Suppressor macrophage (primary cell): ENCODE measurements at regions not wholly inside any gene's neighbourhood (a gene's known extent, or its start where the extent isn't known, plus 50 kb on each side); places are given as distances from the start of the nearest gene placed in this dataset.

Source experiments
- DNase-seq, 4 experiments: peaks; one replicate each; pipeline ENCODE4 v3.0.0-alpha.2; 2020 to 2022

DNA sequence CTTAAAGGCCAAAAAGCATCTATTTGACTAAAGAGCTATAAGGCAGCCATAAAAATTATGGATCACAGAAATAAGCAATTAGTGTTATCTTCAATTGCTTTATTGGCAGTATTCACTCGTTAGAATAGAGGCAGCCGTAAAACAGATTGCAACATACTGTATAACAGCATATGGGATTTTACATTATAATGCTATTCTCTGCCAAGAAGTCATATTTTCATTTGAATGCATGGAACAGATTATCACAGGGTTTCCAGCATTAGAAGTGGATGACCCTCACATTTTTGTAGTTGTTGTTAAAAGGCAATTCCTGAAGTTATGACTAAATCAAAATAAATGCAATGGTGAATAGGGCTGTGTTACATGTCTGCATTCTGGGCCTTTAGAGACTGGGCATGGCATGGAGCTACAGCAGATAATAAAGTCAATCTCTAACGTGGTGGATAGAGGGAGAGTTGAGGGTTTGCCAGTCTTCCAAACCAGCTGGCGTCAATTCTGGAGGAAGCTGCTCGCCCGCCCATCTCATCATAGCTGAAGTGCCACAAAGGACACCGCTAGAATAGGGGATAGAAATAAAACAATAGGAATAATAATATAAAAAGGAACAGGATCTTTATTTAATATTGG lies 155.4 kb upstream of the VRK2 start:
- no peak for DNase-seq

DNA sequence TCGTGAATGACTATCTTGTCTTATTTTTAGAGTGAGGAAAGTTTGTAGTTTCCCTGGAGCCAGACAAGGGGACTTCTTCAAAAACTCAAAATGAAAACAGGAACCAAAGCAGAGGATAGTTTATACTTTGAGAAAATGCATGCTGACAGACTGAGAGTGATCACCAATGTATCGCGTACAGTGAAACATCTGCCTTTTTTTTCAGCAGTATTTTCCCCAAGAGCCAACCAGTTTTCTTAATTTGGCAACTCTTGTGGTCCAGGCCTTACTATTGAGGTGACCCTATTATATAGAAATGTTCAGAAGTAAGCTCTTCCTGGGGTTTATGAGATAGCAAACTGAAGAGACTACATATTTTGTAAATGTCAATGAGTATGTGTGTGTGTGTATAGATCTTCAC lies 153.7 kb upstream of the VRK2 start:
- peak; percentile 26 to 76 (median 50) for DNase-seq

DNA sequence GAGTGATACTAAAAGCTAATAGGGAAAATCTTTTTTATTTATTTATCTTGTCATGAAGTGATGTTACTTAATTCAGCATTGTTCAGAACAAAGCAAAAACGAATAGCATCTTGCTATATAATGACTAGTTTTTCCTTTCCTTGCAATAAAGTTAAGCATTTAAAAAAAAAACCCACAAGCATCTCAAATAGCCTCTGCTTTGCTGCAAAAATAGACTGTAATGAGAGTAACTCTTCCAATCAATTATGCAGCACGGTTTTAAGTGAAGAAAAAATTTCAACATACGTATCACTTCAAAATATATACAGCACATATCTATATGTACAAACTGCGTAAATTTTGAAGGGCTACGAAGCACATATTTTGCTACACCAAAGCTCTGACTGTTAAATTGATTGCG lies 153.3 kb upstream of the VRK2 start:
- DNase-seq: no peak

DNA sequence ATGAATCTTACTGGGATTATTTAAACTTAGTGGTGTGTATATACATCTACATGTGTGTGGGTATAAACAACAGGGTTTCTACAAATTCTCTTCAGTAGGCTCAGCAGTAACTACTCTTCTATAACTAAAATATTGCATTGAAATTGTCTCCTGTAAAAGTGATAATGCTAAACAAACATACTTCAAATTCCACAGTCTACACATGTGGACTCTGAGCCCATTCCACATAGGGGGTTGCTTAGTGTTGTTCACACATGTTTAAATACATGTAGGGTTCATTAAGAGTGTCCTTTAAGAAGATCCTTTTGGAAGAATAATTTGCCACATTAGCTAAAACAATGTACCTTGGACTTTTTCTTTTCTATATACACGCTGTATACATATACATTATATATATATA lies 152.8 kb upstream of the VRK2 start:
- no peak for DNase-seq

DNA sequence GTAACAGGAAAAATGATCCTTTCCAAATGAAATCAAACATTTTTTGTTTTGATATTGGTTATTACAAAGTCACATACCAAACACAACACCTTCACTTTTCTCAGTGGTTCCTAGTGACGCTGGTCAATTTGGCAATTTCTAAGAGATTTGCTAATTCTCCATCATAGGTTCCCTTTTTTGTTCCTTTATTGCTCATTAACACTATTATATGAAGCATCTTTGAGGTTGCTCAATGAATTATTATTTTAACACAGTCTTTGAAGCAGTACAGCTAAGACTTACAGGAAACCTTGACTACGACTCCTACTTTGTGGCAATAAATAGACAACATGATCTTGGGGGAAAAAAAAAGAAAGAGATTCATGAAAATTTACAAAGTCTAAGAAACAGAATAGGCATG lies 152.2 kb upstream of the VRK2 start:
- peak; percentile 8 to 68 (median 46) for DNase-seq

- no peak for DNase-seq
Measured at GRCh38 chr2:57897920-57898319, 148.7 kb upstream of the VRK2 start.

DNA sequence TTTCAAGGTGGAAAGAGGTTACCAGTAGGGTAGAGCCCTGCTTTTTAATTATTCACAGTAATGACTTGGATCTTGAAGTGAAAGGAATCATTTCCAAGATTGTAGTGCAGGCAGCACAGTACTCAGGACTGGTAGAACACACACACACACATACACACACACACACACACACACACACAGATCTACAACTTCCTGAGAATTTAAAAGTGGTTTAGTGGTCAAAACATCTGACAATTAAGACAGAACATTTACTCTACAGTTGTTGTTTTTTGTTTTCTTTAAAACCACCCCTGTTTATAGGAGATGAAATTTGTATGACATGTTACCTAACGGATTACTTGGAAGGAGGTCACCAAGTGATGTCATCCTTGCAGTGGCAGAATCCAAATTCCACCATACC lies 146.7 kb upstream of the VRK2 start:
- no peak for DNase-seq

- peak in 1 of 4 experiments; percentile 11 for DNase-seq
Measured at GRCh38 chr2:57902578-57902977, 144.0 kb upstream of the VRK2 start.

DNA sequence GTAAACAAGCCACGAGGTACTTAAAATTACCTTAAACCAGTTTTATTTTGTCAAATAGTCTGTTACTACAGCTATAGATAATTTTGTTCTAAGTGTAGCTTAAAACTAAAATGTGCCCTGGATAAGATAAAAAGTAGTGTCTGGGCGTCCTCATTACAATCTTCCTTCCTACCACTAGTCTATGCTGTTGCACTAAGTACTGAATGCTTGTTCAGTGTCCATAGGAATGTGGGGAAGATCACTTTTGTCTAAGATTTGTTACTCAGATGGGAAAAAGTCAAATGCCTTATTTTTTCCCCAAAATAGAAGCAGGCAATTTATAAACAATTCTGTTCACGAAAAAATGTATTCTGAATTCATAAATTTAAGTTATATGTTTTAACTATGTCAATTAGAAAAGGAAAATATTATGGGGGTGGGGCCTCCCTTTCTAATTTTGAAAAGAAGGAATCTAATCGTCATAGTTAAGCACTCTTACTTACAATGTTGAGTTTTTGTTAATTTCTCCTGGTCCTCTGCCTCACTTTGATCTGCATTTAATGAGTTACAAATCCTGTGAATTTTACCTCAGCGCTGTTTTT lies 140.4 kb upstream of the VRK2 start:
- peak; percentile 30 to 71 (median 47) for DNase-seq

DNA sequence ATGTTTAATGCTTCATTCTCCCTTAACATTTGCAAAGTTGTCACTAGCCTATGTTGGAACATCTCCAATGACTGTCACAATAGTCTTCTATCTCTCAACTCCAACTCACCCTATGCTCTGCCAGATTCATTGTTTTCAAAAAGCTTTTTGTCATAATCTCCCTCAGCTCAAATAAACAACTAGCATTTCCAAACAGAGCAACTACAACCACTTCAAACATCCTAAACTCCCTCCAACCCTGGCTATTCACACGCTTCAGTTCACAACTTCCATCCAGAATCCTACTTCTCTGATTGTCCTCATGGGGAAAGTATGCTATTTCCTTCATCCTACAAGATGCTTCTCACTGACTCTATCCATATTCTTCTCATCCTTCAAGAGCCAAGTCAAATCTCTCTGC lies 139.2 kb upstream of the VRK2 start:
- DNase-seq: no peak

GRCh38 chr2:57908736-57909161 lies 137.9 kb upstream of the VRK2 start:
- peak in 2 of 4 experiments; percentile 11 to 28 for DNase-seq

DNA sequence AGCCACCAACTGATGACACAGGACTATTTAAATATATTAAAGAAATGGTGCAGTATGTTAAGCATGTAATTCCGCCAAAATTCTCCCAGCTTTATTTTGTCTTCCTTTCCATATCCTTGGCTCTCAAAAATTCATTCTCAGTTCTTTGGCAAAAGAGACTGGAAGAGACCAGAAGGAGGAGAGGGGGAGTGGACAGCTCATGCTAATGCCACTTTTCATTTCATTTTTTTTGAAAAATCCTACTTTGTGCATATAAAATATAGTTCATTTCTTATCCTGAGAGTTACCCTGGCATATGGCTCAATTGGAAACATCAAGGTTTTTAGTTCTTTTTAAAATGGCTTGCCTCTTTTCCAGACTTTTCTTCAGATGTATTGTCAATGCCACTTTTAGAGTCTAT lies 128.5 kb upstream of the VRK2 start:
- DNase-seq: no peak

DNA sequence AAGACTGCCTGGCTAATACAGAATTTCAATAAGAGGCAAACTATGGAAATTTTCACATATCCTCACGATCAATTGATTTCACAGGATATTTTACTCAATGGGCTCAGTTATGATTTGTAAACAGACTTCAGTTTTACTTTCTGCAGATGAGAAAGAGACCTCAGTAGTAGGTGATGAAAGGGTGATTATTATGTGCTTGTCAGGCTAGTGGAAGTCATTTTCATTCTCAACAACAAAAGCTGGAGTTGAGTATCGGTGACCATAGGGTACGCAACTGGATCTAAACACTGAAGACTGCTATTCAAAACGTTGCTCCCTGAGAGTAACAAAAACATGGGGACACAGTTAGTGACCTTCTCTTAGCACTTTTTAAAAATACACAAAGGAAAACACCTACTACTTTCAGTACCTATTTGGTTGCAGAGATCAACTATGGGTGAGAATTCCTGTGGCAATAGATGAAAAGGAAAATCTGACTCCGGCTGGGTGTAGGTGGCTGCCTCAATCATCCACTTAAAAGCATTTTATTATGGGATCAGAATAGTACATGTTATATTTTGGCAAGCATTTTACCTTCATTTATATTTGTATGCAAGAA lies 126.2 kb upstream of the VRK2 start:
- no peak for DNase-seq

GRCh38 chr2:57934659-57935058 lies 111.9 kb upstream of the VRK2 start:
- DNase-seq: no peak

DNA sequence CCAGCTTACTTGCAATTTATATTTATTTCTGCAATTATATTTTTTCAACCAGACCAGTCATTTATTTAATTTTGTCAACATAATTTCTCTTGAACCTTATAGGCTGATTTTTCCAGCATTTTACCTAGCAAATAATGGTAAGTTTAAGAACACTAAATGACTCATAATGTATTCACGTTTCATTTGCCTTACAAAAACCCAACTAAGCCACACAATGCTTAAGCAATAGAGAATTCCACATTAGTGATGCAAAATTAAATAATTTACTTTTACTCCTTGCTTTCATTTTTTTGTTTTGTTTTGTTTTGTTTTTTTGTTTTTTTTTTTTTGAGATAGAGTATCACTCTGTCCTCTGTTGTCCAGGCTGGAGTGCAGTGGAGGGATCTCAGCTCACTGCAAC lies 110.4 kb upstream of the VRK2 start:
- DNase-seq: no peak

GRCh38 chr2:57937456-57937855 lies 109.2 kb upstream of the VRK2 start:
- DNase-seq: no peak

GRCh38 chr2:57941816-57942215 lies 104.8 kb upstream of the VRK2 start:
- DNase-seq: no peak

DNA sequence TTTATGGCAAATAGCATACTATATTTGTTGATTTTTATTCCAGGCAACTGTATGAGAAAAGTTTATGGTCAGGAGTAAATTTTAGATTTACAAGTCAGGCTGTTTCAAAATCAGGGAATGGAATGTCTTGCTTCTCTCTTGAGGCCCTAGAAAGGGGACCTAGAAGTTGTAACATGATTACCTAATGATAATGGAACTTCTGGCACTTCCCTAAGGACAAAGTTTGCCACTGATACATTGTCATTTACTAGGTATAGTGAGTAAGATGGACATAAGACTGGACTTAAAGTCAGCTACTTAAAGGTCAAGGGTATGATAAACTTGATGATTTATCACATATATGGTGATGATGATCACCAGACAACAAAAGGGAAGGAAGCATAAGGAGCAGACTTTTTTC lies 103.3 kb upstream of the VRK2 start:
- DNase-seq: no peak

- no peak for DNase-seq
Measured at GRCh38 chr2:57947398-57947797, 99.2 kb upstream of the VRK2 start.

DNA sequence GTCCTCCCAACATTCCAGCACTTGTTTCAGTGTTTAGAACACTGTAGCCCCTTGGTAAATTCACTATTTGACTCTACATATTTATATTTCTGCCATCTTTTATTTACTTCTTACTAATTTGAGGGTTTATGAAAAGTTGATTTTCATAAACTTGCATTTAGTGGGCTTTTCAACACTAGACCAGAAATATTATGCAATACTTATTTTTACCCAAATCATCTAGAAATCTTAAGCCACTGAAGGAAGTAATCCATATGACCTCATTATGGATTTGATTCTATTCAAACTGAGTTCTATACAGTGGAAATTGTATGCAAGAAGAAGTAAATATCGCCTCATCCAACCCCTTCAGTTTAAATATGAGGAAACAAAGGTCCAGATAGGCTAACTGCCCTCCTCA lies 92.6 kb upstream of the VRK2 start:
- no peak for DNase-seq

GRCh38 chr2:57957238-57957637 lies 89.4 kb upstream of the VRK2 start:
- DNase-seq: no peak

- no peak for DNase-seq
Measured at GRCh38 chr2:57959390-57959789, 87.2 kb upstream of the VRK2 start.

DNA sequence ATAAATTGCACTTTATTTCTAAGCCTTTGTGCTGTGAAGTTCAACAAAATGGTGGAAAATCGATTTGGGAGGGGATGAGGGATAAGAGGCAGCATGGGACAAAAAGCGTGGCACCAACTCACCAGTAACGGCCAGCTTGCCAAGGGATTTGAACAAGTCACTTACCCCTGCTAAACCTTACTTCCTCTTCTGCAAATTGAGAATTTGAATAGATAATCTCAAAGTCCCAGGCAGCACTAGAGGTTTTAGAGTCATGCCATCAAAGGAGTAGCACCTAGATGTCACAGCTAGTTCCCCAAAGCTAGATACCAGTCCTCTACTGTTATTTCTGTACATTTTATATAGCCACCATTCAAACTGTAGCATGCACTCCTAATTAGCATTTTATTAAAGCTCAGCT lies 83.7 kb upstream of the VRK2 start:
- DNase-seq: peak in 1 of 4 experiments; percentile 5

GRCh38 chr2:57965219-57965618 lies 81.4 kb upstream of the VRK2 start:
- peak in 1 of 4 experiments; percentile 20 for DNase-seq

GRCh38 chr2:57965961-57966360 lies 80.6 kb upstream of the VRK2 start:
- no peak for DNase-seq
